Right lobe of liver (tissue), 6 donors: ENCODE measurements at regions not wholly inside any gene's neighbourhood (a gene's known extent, or its start where the extent isn't known, plus 50 kb on each side); places are given as distances from the start of the nearest gene placed in this dataset.

Source experiments
- ATAC-seq, 4 donors: fragments of 200-7000 bp; cut with Tn5 transposase; one replicate each; pipeline ENCODE4 v1.9.1; 2020; ENCODE audit warnings: mild to moderate bottlenecking in 4 of 4, moderate library complexity in 4 of 4
- DNase-seq, 3 donors: peaks; one replicate each; pipeline ENCODE4 v3.0.0-alpha.2; 2020
- H3K27ac ChIP-seq, 3 donors: fragments of 200-600 bp; one replicate each; pipeline ENCODE4 v1.8.0; 2022
- H3K27me3 ChIP-seq, 2 donors: fragments of 200-600 bp; one replicate each; pipeline ENCODE4 v1.8.0; 2022
- H3K36me3 ChIP-seq, 4 donors: fragments of 200-600 bp; sonication (generic) in 1 of 4; one replicate each; pipeline versions ENCODE4 v1.5.1 to v1.8.0; 2017 to 2022; ENCODE audit warnings: control low read depth in 1 of 4
- H3K4me1 ChIP-seq, 4 donors: fragments of 200-600 bp; sonication (generic) in 1 of 4; one replicate each; pipeline versions ENCODE4 v1.5.1 to v1.8.0; 2017 to 2022; ENCODE audit warnings: control low read depth in 1 of 4
- H3K4me3 ChIP-seq, 3 donors: fragments of 200-600 bp; one replicate each; pipeline ENCODE4 v1.8.0; 2022
- H3K9me3 ChIP-seq, 4 donors: fragments of 200-600 bp; sonication (generic) in 1 of 4; one replicate each; pipeline versions ENCODE4 v1.5.1 to v1.8.0; 2017 to 2022; ENCODE audit warnings: control low read depth in 1 of 4
- CTCF ChIP-seq, 4 donors: fragments of 200-600 bp in 3 of 4; fragments of 450-650 bp in 1 of 4; IDR thresholded peaks; one replicate each; pipeline versions ENCODE4 v1.5.1 to v1.8.0; 2016 to 2022; ENCODE audit warnings: antibody characterized with exemption in 4 of 4, mild to moderate bottlenecking in 2 of 4
- POLR2A ChIP-seq: fragments of 450-650 bp; IDR thresholded peaks from one replicate; pipeline ENCODE4 v1.6.1; 2017; ENCODE audit warnings: antibody characterized with exemption, mild to moderate bottlenecking
- WGBS: methylation state at CpG from one replicate; pipeline ENCODE4 v1.1.6; 2018; ENCODE audit warnings: low coverage, low lambda C conversion rate; ENCODE audit not compliant: insufficient coverage; ENCODE audit errors: missing lambda C conversion rate; 5-methylcytosine and 5-hydroxymethylcytosine counted together
- intact Hi-C, 2 donors: fragments of 100-400 bp; cut with DNase I; formaldehyde crosslinking; loops; one replicate each; pipeline versions ENCODE4 v1.11.2 to v1.14.1; 2022
- donor health status: DM: no; HTN: yes; CAD: no.
- donor health status: DM: no; HTN: no; CAD: no.
- donor health status: DM: no; HTN: no; CAD: no.
- donor health status: DM: no; HTN: yes; CAD: no.
- donor health status: DM: no; HTN: yes; CAD: no.

GRCh38 chr22:22798716-22799115 lies 88.9 kb upstream of the IGLL5 start:
- no peaks in the 10 kb centered on the region for H3K27me3 ChIP-seq
- intact Hi-C loops = loop anchor here in 1 of 2 donors (10.0 kb wide), 1 partner anchor 86 kb away; the partner anchor contains the start of gene IGLL5
- ATAC-seq (no peak), DNase-seq (no peak)
- no peaks in the 10 kb centered on the region for H3K4me1 ChIP-seq
- no peak overlapping the region for H3K27ac ChIP-seq
- no peak overlapping the region for H3K4me3 ChIP-seq
- no peak for TF ChIP-seq CTCF (IDR thresholded peaks at IDR 0.05)
- no peaks in the 10 kb centered on the region for H3K9me3 ChIP-seq
- WGBS = 80% methylated on average over 1 of the region's 1 CpG
- H3K36me3 ChIP-seq = no peaks in the 10 kb centered on the region

- Histone ChIP-seq H3K9me3 (no peaks in the 10 kb centered on the region), H3K27me3 (no peaks in the 10 kb centered on the region), H3K4me1 (no peaks in the 10 kb centered on the region), H3K4me3 (no peak overlapping the region), H3K36me3 (no peaks in the 10 kb centered on the region), H3K27ac (no peak overlapping the region)
- ATAC-seq (no peak), DNase-seq (peak in 1 of 3 donors; percentile 27)
- intact Hi-C loops = loop anchor here in 1 of 2 donors (10.0 kb wide), 1 partner anchor 85 kb away; the partner anchor contains the start of gene IGLL5
- TF ChIP-seq POLR2A (no peak), CTCF (IDR thresholded peaks at IDR 0.05) (no peak)
- 82% methylated on average over 2 of the region's 4 CpGs for WGBS
These were observed 88.1 kb upstream of the IGLL5 start for GRCh38 chr22:22799561-22799960.

- Histone ChIP-seq H3K4me1 (no peaks in the 10 kb centered on the region), H3K27me3 (no peaks in the 10 kb centered on the region), H3K4me3 (no peak overlapping the region), H3K27ac (no peak overlapping the region), H3K36me3 (no peaks in the 10 kb centered on the region), H3K9me3 (no peaks in the 10 kb centered on the region)
- WGBS = 70% methylated on average over 2 of the region's 3 CpGs
- ATAC-seq = no peak
- TF ChIP-seq POLR2A = no peak
- no peak for TF ChIP-seq CTCF (IDR thresholded peaks at IDR 0.05)
- intact Hi-C loops = no loop called here
- no peak for DNase-seq
These were observed 86.9 kb upstream of the IGLL5 start for GRCh38 chr22:22800716-22801115.

- ATAC-seq (peak in 2 of 4 donors; percentile 54 to 61), DNase-seq (no peak)
- Histone ChIP-seq H3K27me3 (no peaks in the 10 kb centered on the region), H3K4me1 (no peaks in the 10 kb centered on the region), H3K27ac (no peak overlapping the region), H3K9me3 (no peaks in the 10 kb centered on the region), H3K4me3 (no peak overlapping the region), H3K36me3 (no peaks in the 10 kb centered on the region)
- WGBS = 54% methylated on average over 5 of the region's 5 CpGs
- no peak for TF ChIP-seq POLR2A
- TF ChIP-seq CTCF (IDR thresholded peaks at IDR 0.05) = peak in 3 of 4 donors; percentile 31 to 55 (median 35)
- intact Hi-C loops = no loop called here
These were observed 85.2 kb upstream of the IGLL5 start for GRCh38 chr22:22802339-22802970.
